DOHH2 (cell line): ENCODE measurements at regions not wholly inside any gene's neighbourhood (a gene's known extent, or its start where the extent isn't known, plus 50 kb on each side); places are given as distances from the start of the nearest gene placed in this dataset.

Source experiments
- H3F3A ChIP-seq: fragments of 200-600 bp; sonication (generic), shearing (Covaris generic); 2 replicates; pipeline ENCODE4 v1.6.0; 2016; ENCODE audit warnings: antibody characterized with exemption, mild to moderate bottlenecking; ENCODE audit not compliant: control insufficient read depth, insufficient read depth
- H3K27ac ChIP-seq: fragments of 200-600 bp; sonication (generic); 2 replicates; pipeline ENCODE4 v1.5.1; 2014; ENCODE audit warnings: low read depth, mild to moderate bottlenecking, low read length, moderate library complexity
- H3K27me3 ChIP-seq: fragments of 200-600 bp; sonication (generic); 2 replicates; pipeline ENCODE4 v1.6.1; 2014; ENCODE audit warnings: mild to moderate bottlenecking, low read length, mixed read lengths; ENCODE audit not compliant: control insufficient read depth
- H3K36me3 ChIP-seq: fragments of 200-600 bp; sonication (generic); 2 replicates; pipeline ENCODE4 v1.6.1; 2014; ENCODE audit warnings: mild to moderate bottlenecking, low read length, moderate library complexity, mixed read lengths; ENCODE audit not compliant: control insufficient read depth
- H3K4me1 ChIP-seq: fragments of 200-600 bp; sonication (generic); 2 replicates; pipeline ENCODE4 v1.6.1; 2014; ENCODE audit warnings: mild to moderate bottlenecking, low read length, mixed read lengths; ENCODE audit not compliant: control insufficient read depth
- H3K4me2 ChIP-seq: fragments of 200-600 bp; sonication (generic); 2 replicates; pipeline ENCODE4 v1.6.0; 2014; ENCODE audit warnings: mild to moderate bottlenecking, low read length, moderate library complexity
- H3K4me3 ChIP-seq: fragments of 200-600 bp; sonication (generic); 2 replicates; pipeline ENCODE4 v1.5.1; 2014; ENCODE audit warnings: mild to moderate bottlenecking, low read length, mixed read lengths
- H3K79me2 ChIP-seq: fragments of 200-600 bp; sonication (generic); 2 replicates; pipeline ENCODE4 v1.6.1; 2014; ENCODE audit warnings: mild to moderate bottlenecking, low read length, mixed read lengths; ENCODE audit not compliant: control insufficient read depth
- H3K9me2 ChIP-seq: fragments of 200-600 bp; sonication (generic); replicated peaks from 2 replicates; pipeline ENCODE4 v1.6.1; 2014; ENCODE audit warnings: mild to moderate bottlenecking, low read length, mixed read lengths; ENCODE audit not compliant: control insufficient read depth
- H3K9me3 ChIP-seq: fragments of 200-600 bp; sonication (generic); 2 replicates; pipeline ENCODE4 v1.6.1; 2014; ENCODE audit warnings: antibody characterized with exemption, low read length, mixed read lengths; ENCODE audit not compliant: control insufficient read depth, insufficient read depth
- H4K20me1 ChIP-seq: fragments of 200-600 bp; sonication (generic); 2 replicates; pipeline ENCODE4 v1.6.0; 2014; ENCODE audit warnings: low read depth, mild to moderate bottlenecking, antibody characterized with exemption, low read length, moderate library complexity; ENCODE audit not compliant: control insufficient read depth, insufficient read depth
- CTCF ChIP-seq: fragments of 200-600 bp; sonication (generic); IDR thresholded peaks from one replicate; pipeline ENCODE4 v1.5.1; 2014; ENCODE audit warnings: antibody characterized with exemption, mild to moderate bottlenecking, low read depth, low read length; ENCODE audit not compliant: poor library complexity, severe bottlenecking
- EZH2phosphoT487 ChIP-seq: fragments of 200-600 bp; sonication (generic); IDR thresholded peaks from 2 replicates; pipeline ENCODE4 v1.6.1; 2017; ENCODE audit warnings: borderline replicate concordance, mild to moderate bottlenecking, antibody characterized with exemption, low read length, moderate library complexity, mixed read lengths

- no peaks in the 10 kb centered on the region for H3K9me3 ChIP-seq
- H4K20me1 ChIP-seq: no peaks in the 10 kb centered on the region
- H3K4me2 ChIP-seq: no peak overlapping the region
Measured at GRCh38 chr4:133868856-133869255, 332.7 kb downstream of the PABPC4L start.

GRCh38 chr4:133866328-133866699, 335.3 kb downstream of the PABPC4L start:
- no peaks in the 10 kb centered on the region for H3K79me2 ChIP-seq
- no peak overlapping the region for H3K4me2 ChIP-seq
- no peaks in the 10 kb centered on the region for H3F3A ChIP-seq
- H3K4me3 ChIP-seq: no peak overlapping the region
- no peaks in the 10 kb centered on the region for H3K27me3 ChIP-seq
- H3K36me3 ChIP-seq: no peaks in the 10 kb centered on the region
- H4K20me1 ChIP-seq: no peaks in the 10 kb centered on the region
- no peaks in the 10 kb centered on the region for H3K9me3 ChIP-seq
- no peak overlapping the region for H3K27ac ChIP-seq
- no peaks in the 10 kb centered on the region for H3K9me2 ChIP-seq
- TF ChIP-seq EZH2phosphoT487 (no peak), CTCF (no peak)
- no peaks in the 10 kb centered on the region for H3K4me1 ChIP-seq

More at GRCh38 chr4:133868856-133869255, 332.7 kb downstream of the PABPC4L start:
- H3K4me3 ChIP-seq: no peak overlapping the region
- H3K27me3 ChIP-seq: no peaks in the 10 kb centered on the region
- H3K4me1 ChIP-seq: no peaks in the 10 kb centered on the region
- TF ChIP-seq EZH2phosphoT487: no peak
- TF ChIP-seq CTCF: no peak
- H3F3A ChIP-seq: 0 out of 2 replicates have a peak, but pooled peaks cover 5% of the 10 kb centered on the region
- no peak overlapping the region for H3K27ac ChIP-seq
- H3K36me3 ChIP-seq: no peaks in the 10 kb centered on the region
- H3K79me2 ChIP-seq: no peaks in the 10 kb centered on the region
- no peaks in the 10 kb centered on the region for H3K9me2 ChIP-seq

GRCh38 chr4:133865612-133866327, 335.8 kb downstream of the PABPC4L start:
- H4K20me1 ChIP-seq: no peaks in the 10 kb centered on the region
- H3K4me3 ChIP-seq: no peak overlapping the region
- no peaks in the 10 kb centered on the region for H3K9me2 ChIP-seq
- no peaks in the 10 kb centered on the region for H3F3A ChIP-seq
- no peaks in the 10 kb centered on the region for H3K27me3 ChIP-seq
- H3K4me2 ChIP-seq: no peak overlapping the region
- H3K27ac ChIP-seq: no peak overlapping the region
- no peaks in the 10 kb centered on the region for H3K79me2 ChIP-seq
- TF ChIP-seq EZH2phosphoT487 (no peak), CTCF (no peak)
- H3K9me3 ChIP-seq: no peaks in the 10 kb centered on the region
- H3K36me3 ChIP-seq: no peaks in the 10 kb centered on the region
- no peaks in the 10 kb centered on the region for H3K4me1 ChIP-seq
